ENCODE measurements at regions not wholly inside any gene's neighbourhood (a gene's known extent, or its start where the extent isn't known, plus 50 kb on each side); places are given as distances from the start of the nearest gene placed in this dataset.
"Not testable (repeated sequence)": the region's sequence is repeated elsewhere in the genome, so short reads cannot be mapped to it uniquely, and the experiment has no call there.

DNA sequence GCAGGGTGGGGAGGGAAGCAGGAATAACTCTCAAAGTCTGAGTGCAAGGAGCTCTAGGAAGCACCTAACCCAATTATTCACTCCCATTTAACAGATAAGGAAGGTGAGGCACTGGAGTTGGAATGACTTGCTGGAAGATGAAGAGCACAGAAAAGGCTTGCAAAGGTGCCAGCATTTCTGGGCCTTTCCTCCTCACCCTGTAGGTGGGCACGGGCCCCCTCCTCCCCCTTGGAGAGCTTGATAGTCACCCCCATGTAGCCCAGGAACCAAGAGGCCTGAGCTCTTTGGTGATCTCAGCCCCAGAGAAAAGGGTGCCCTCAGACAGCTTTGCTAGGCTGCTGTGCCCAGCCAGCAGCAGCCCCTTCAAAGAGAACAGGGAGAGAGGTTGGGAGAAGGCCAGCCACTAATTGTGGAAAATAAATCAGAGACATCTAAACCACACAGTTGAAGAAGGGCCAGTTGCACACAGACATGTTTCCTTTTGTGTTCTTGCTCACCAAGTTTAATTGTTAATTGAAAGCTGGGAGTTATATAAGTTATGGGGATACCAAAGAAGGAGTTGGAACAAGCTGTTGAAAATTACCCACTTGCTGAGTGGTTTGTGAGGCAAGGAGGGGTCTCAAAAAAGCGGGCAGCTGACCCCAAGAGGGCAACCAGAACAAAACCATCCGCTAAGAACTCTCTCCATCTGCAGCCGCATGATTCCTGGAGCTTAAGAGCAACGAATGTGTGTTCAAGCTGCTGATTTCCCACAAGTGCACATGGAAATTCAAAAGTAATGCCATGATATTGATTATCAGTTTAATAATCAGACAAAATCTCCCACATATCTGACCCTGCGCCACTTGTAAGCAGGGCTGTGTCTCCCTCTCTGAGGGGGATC lies 77.0 kb downstream of the MRPL14 start:
- no peak for DNase-seq

DNA sequence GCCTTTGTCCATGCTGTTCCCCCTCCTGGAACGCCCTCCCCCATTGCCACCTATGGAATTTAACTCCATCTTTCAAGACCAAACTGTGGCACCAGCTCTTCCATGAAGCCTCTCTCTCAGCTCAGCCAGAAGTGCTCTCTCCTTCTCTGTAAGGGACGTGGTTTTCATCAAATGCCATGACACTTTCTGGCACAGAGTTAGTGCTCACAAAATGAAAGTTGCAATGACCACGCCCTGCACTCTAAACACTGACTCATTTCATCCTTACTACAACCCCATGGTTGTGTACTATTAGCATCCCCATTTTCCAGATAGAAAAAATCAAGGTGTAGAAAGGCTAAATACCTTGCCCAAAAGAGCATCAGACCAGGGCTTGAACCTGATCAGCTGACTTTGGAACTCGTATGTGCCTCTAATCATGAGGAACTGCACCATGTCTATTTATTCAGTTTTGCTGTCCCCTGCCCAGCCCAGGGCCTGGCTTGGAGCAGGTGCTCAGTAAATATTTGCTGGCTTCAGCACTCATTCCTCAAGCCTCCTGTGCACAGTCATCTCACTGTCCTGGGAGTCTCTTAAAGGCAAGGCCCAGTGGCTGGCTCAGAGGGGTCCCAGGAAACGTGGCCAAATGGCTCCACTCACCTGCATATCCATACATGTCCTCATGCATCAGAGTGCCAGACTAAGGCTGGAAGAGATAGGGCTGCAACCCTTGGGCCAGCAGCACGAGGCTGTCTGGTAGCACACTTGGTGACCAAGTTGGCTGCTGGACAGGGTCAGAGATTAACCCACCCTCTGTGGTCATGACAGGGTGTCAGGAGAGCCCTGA lies 77.9 kb downstream of the MRPL14 start:
- DNase-seq = no peak

GRCh38 chr6:44048277-44048676 lies 79.0 kb downstream of the MRPL14 start:
- DNase-seq = no peak

DNA sequence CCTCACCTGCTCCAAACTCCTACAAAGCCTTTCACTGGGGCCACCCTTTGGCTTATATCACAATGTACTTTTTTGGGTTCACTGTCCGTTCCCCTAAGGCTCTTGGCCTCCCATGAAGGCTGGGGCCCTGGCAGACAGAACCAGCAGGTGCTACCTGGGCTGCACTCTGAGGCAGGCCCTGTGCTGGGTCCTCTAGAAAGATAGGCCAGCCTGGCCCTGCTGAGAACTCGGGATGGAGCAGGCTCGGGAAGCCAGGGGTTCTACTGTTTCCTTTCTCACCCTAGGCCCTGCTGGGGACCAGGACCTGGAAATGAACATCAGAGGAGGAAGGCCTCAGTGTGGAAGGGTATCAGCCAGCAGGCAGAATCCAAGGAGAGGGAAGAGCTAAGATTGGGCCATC lies 79.5 kb downstream of the MRPL14 start:
- DNase-seq = no peak

DNA sequence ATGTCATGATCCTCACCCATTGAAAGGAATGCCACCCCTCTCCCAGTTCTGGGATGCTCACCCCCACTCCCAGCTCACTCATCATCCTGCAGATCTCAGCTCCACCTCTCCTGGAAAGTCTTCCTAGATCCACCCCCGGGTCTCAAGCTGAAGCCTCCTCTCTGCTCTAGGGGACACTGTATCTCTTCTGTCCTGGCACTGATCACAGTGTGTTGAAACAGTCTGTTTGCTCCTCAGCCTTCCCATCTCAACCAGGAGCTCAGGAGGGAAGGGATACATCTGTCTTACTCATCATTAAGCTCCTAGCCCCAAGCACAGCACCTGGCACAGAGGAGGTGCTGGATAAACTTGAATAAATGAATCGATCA lies 80.1 kb downstream of the MRPL14 start:
- DNase-seq = no peak

GRCh38 chr6:44046516-44047178 lies 80.6 kb downstream of the MRPL14 start:
- no peak for DNase-seq

- DNase-seq = no peak
Observed at GRCh38 chr6:44045672-44046015, 81.6 kb downstream of the MRPL14 start.

- DNase-seq = no peak
Observed at GRCh38 chr6:44044940-44045671, 82.1 kb downstream of the MRPL14 start.

- no peak for DNase-seq
Observed at GRCh38 chr6:44044154-44044539, 83.1 kb downstream of the MRPL14 start.

GRCh38 chr6:44043479-44044153 lies 83.6 kb downstream of the MRPL14 start:
- no peak for DNase-seq

- no peak for DNase-seq
Observed at GRCh38 chr6:44042989-44043478, 84.2 kb downstream of the MRPL14 start.

DNA sequence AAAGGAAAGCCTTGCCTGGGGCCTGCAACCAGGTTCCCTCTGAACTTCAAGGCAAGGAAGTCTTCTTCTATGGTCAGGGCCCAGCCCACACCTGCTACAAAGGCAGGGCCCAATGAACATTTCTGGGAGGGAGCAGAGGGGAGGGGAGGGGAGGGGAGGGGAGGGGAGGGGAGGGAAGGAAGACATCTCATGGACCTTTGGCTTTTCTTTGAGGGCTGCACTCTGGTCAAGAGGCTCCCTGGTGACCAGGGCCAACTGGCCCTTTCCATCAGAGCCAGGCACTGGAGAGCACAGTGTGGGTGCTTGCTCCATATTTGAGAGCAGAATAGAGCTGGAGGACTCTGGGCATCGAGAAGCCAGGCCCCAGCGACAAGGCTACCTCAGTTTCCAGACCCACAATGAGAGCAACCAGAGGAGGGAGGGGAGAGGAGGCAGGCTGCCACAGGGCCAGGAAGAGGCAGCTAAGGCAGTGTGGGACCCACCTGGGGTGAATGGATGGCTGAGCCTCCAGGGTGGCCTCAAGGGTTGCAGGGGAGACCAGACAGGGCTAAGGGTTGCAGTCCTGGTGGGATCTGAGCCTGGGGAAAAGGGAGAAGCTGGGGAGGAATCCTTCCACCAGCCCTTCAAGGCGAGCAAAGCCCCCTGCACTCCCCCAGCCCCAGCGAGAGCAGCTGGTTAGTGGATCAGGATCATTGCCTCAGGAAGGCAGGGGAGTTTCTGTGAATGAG lies 84.8 kb downstream of the MRPL14 start:
- no peak for DNase-seq

- DNase-seq = no peak
Observed at GRCh38 chr6:44041461-44042260, 85.6 kb downstream of the MRPL14 start.

DNA sequence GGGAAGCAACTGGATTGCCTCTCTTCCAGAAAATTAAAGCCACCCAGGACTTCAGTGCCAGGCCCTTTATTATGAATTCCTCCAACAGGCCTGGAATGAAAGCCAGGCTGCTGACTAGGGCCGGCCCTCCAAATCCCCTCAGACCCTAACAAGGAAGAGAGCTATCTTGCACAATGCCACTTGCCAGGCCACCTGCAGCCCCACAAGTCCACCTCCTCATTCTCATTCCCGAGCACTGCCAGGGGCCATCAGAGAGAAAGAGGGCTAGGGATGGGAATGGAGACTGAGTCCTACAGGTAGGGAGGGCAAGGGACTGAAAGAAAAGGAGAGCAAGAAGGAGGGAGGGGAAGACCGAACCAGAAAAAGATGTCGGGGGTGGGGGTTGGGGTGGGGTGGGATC lies 86.5 kb downstream of the MRPL14 start:
- DNase-seq = no peak

GRCh38 chr6:44039839-44040350 lies 87.4 kb downstream of the MRPL14 start:
- DNase-seq = no peak

DNA sequence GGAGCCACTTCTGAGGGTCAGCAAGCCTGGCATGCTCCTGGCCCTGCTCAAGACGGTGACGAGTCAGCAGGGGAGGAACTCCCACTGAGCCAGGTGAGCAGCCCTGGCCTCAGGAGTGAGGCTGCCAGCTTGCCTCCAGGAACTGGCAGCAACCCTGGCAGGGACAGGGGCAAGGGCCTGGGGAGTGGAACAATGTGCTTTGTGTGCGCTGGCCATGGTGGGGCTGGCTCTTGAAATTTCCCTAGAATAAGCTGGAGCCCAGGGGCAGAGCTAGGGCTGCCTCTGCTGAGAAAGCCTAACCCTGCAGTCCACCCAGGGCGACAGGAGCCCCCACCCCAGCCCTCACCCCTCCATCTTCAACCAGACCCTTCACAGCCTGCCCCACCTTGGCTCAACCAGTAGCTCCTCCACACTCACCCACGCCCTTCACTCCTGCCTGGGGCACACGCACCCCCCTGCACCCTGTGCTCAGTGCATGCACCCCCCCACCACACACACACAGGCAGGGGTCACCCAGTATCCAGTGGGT lies 88.0 kb downstream of the MRPL14 start:
- no peak for DNase-seq

DNA sequence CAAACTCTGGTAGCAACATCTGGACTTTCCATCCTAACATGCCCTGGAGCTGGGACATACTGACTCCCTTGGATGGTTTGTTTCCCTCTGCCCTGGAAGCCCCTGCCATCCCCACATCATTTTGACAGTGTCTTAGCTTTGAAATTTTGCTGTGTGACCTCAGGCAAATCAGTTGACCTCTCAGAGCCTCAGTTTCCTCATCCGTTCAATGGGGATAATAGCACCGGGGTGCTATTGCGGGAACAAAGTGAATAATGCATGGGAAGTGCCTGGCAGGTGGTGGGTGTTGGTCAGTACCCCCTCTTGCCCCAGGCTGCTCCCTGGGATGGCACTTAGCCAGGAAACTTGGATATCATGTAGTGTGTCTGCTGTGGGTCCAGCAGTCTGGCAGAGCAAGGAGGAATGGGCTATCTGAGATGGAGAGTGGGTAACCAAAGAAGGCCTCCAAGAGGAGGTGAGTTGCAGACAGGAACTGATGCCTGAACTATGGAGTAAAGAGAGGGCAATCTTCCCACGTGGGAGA lies 88.6 kb downstream of the MRPL14 start:
- DNase-seq = no peak

GRCh38 chr6:44037847-44038542 lies 89.3 kb downstream of the MRPL14 start:
- no peak for DNase-seq

DNA sequence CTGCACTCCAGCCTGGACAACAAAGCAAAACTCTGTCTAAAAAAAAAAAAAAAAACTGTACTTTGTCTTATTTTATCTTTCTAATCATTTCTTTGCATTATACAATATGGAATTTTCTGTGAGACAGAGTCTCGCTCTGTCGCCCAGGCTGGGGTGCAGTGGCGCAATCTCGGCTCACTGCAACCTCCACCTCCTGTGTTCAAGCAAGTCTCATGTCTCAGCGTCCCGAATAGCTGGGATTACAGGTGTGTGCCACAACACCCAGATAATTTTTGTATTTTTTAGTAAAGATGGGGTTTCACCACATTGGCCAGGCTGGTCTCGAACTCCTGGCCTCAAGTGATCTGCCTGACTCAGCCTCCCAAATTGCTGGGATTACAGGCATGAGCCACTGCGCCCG lies 90.0 kb downstream of the MRPL14 start:
- DNase-seq = not testable (repeated sequence)

Measured in NCI-H1436 (cell line).